MCF 10A (cell line): ENCODE measurements at regions not wholly inside any gene's neighbourhood (a gene's known extent, or its start where the extent isn't known, plus 50 kb on each side); places are given as distances from the start of the nearest gene placed in this dataset.

Experiments used
- BruUV-seq: library from RNA; stranded (reverse); fragments of 400-500 nt; replicated peaks from 2 replicates; lab custom pipeline; 2021; lab: Mats Ljungman, UMichigan
- CTCF ChIA-PET: fragments of 300-600 bp; sonication (Branson Sonifier 250); formaldehyde crosslinking; extraction: SDS; loops from one replicate; lab custom pipeline; 2021; ENCODE audit warnings: antibody characterized with exemption, inconsistent platforms; lab: Yijun Ruan, JAX
- POLR2A ChIA-PET: fragments of 300-600, 350-650 bp; sonication (Branson Sonifier 250); formaldehyde crosslinking; extraction: SDS; loops from one replicate; lab custom pipeline; 2020; ENCODE audit warnings: antibody characterized with exemption, inconsistent platforms; lab: Yijun Ruan, JAX
- DNase-seq: peaks from one replicate; pipeline ENCODE4 v3.0.0-alpha.2; 2018; ENCODE audit not compliant: unreplicated experiment
- H3K27ac Mint-ChIP-seq: one replicate; pipeline ENCODE4 v1.8.0; 2022; ENCODE audit warnings: mild to moderate bottlenecking, low read depth, mixed read lengths; ENCODE audit not compliant: unreplicated experiment
- H3K27me3 Mint-ChIP-seq: one replicate; pipeline ENCODE4 v1.8.0; 2022; ENCODE audit warnings: mixed read lengths; ENCODE audit not compliant: insufficient read depth, unreplicated experiment
- H3K36me3 Mint-ChIP-seq: one replicate; pipeline ENCODE4 v1.8.0; 2022; ENCODE audit warnings: mild to moderate bottlenecking, moderate library complexity, mixed read lengths; ENCODE audit not compliant: insufficient read depth, unreplicated experiment
- H3K4me1 Mint-ChIP-seq: one replicate; pipeline ENCODE4 v1.8.0; 2022; ENCODE audit warnings: mixed read lengths; ENCODE audit not compliant: insufficient read depth, unreplicated experiment
- H3K4me3 Mint-ChIP-seq: one replicate; pipeline ENCODE4 v1.8.0; 2022; ENCODE audit warnings: mild to moderate bottlenecking, moderate library complexity, mixed read lengths; ENCODE audit not compliant: unreplicated experiment
- H3K9me3 Mint-ChIP-seq: one replicate; pipeline ENCODE4 v1.8.0; 2022; ENCODE audit warnings: mixed read lengths; ENCODE audit not compliant: unreplicated experiment
- CTCF ChIP-seq: fragments of 200-600 bp; IDR thresholded peaks from one replicate; pipeline ENCODE4 v1.8.0; 2022; ENCODE audit warnings: antibody characterized with exemption, mild to moderate bottlenecking; ENCODE audit not compliant: unreplicated experiment
- intact Hi-C: fragments of 100-400 bp; cut with micrococcal nuclease; formaldehyde crosslinking; loops from 2 replicates; pipeline ENCODE4 v1.14.1; 2022

GRCh38 chr19:29387586-29387985, 138.2 kb upstream of the VSTM2B start:
- H3K4me1 Mint-ChIP-seq: no peaks in the 10 kb centered on the region
- peaks cover 36% of the 10 kb centered on the region for H3K9me3 Mint-ChIP-seq
- no peak overlapping the region for H3K27ac Mint-ChIP-seq
- ChIA-PET CTCF (no interaction called here), POLR2A (no interaction called here)
- no peaks in the 10 kb centered on the region for H3K27me3 Mint-ChIP-seq
- H3K36me3 Mint-ChIP-seq: no peaks in the 10 kb centered on the region
- H3K4me3 Mint-ChIP-seq: no peak overlapping the region
- TF ChIP-seq CTCF: no peak
- intact Hi-C loops: no loop called here
- no peak for DNase-seq
- no TSS peak for BruUV-seq

DNA sequence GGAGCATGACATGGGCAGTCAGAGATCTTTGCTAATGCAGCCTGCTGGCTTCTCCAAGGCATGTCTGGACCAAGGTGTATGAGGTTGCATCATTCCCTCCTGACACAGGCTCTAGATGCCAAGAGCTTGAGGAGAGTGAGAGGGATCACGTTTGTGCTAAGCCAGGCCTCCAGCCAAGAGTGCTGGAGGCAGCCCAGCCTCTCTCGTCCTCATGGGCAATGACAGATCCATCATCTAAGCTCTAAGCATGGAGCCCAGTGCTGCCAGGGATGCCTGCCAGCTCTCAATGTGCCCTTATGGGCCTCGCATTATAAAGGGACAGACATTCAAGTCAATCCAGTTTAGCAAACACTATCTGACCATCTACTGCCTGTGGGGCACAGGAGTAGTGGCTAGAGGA, 136.3 kb upstream of the VSTM2B start:
- Mint-ChIP-seq H3K36me3 (no peaks in the 10 kb centered on the region), H3K4me3 (no peak overlapping the region), H3K27ac (no peak overlapping the region), H3K9me3 (peaks cover 44% of the 10 kb centered on the region), H3K4me1 (no peaks in the 10 kb centered on the region), H3K27me3 (no peaks in the 10 kb centered on the region)
- CTCF ChIA-PET: interaction anchor here (0.6 kb wide), 1 partner anchor 79 kb away, joined by 3 read pairs; no protein-coding TSS in a partner anchor
- POLR2A ChIA-PET: no interaction called here
- DNase-seq: no peak
- BruUV-seq: no TSS peak
- intact Hi-C loops: no loop called here
- no peak for TF ChIP-seq CTCF

GRCh38 chr19:29390742-29391141, 135.1 kb upstream of the VSTM2B start:
- intact Hi-C loops: no loop called here
- H3K4me3 Mint-ChIP-seq: no peak overlapping the region
- DNase-seq: no peak
- no peaks in the 10 kb centered on the region for H3K27me3 Mint-ChIP-seq
- H3K36me3 Mint-ChIP-seq: no peaks in the 10 kb centered on the region
- no peaks in the 10 kb centered on the region for H3K4me1 Mint-ChIP-seq
- POLR2A ChIA-PET: no interaction called here
- CTCF ChIA-PET: no interaction called here
- no peak overlapping the region for H3K27ac Mint-ChIP-seq
- BruUV-seq: no TSS peak
- H3K9me3 Mint-ChIP-seq: peaks cover 50% of the 10 kb centered on the region
- no peak for TF ChIP-seq CTCF

GRCh38 chr19:29393915-29394460, 131.8 kb upstream of the VSTM2B start:
- H3K4me3 Mint-ChIP-seq: no peak overlapping the region
- H3K4me1 Mint-ChIP-seq: no peaks in the 10 kb centered on the region
- no TSS peak for BruUV-seq
- peaks cover 4% of the 10 kb centered on the region for H3K36me3 Mint-ChIP-seq
- H3K9me3 Mint-ChIP-seq: peaks cover 52% of the 10 kb centered on the region
- no peak for TF ChIP-seq CTCF
- DNase-seq: no peak
- intact Hi-C loops: no loop called here
- no peak overlapping the region for H3K27ac Mint-ChIP-seq
- ChIA-PET POLR2A (no interaction called here), CTCF (interaction anchor here (0.6 kb wide), 1 partner anchor 1242 kb away, joined by 5 read pairs; no protein-coding TSS in a partner anchor)
- no peaks in the 10 kb centered on the region for H3K27me3 Mint-ChIP-seq
